Neuronal stem cell (in vitro differentiated cells): ENCODE measurements at regions not wholly inside any gene's neighbourhood (a gene's known extent, or its start where the extent isn't known, plus 50 kb on each side); places are given as distances from the start of the nearest gene placed in this dataset.
A peak's percentile ranks its signal among the peaks of the same experiment; 100 is the strongest.

Experiments
- DNase-seq: peaks from one replicate; pipeline ENCODE4 v3.0.0-alpha.2; 2013; ENCODE audit warnings: low spot score
- H2AFZ ChIP-seq: one replicate; pipeline ENCODE4 v1.6.1; 2013; ENCODE audit warnings: mild to moderate bottlenecking, low read length, inconsistent platforms
- H2AK5ac ChIP-seq: 2 replicates; pipeline ENCODE4 v1.6.1; 2013; ENCODE audit warnings: low read depth, mild to moderate bottlenecking, inconsistent platforms, low read length, moderate library complexity, mixed read lengths
- H2BK120ac ChIP-seq: 2 replicates; pipeline ENCODE4 v1.6.1; 2013; ENCODE audit warnings: low read depth, mild to moderate bottlenecking, inconsistent platforms, low read length, moderate library complexity, mixed read lengths
- H2BK12ac ChIP-seq: one replicate; pipeline ENCODE4 v1.6.1; 2013; ENCODE audit warnings: low read length, inconsistent platforms
- H2BK15ac ChIP-seq: 2 replicates; pipeline ENCODE4 v1.6.1; 2013; ENCODE audit warnings: mild to moderate bottlenecking, low read length, inconsistent platforms, mixed read lengths
- H2BK5ac ChIP-seq: one replicate; pipeline ENCODE4 v1.6.1; 2013; ENCODE audit warnings: inconsistent platforms, mild to moderate bottlenecking, low read length, moderate library complexity
- H3K14ac ChIP-seq: one replicate; pipeline ENCODE4 v1.6.1; 2013; ENCODE audit warnings: low read length, inconsistent platforms
- H3K18ac ChIP-seq: 2 replicates; pipeline ENCODE4 v1.6.1; 2013; ENCODE audit warnings: low read length, inconsistent platforms
- H3K23ac ChIP-seq: 2 replicates; pipeline ENCODE4 v1.6.1; 2013; ENCODE audit warnings: low read depth, mild to moderate bottlenecking, mixed read lengths, low read length, inconsistent platforms; ENCODE audit not compliant: poor library complexity
- H3K27ac ChIP-seq: replicated peaks from 3 replicates; pipeline ENCODE4 v1.5.1; 2013; ENCODE audit warnings: low read length, inconsistent platforms
- H3K27me3 ChIP-seq, 3 experiments: 2 replicates each; pipeline ENCODE4 v1.6.1; 2013; ENCODE audit warnings: low read length in 3 of 3, mild to moderate bottlenecking in 2 of 3, inconsistent platforms in 1 of 3, low read depth in 1 of 3, mixed read lengths in 1 of 3, moderate library complexity in 1 of 3; ENCODE audit not compliant: control insufficient read depth in 3 of 3, insufficient read depth in 3 of 3
- H3K36me3 ChIP-seq, 2 donors: replicated peaks in 1 of 2; 2 replicates each; pipeline ENCODE4 v1.6.1; 2013; ENCODE audit warnings: low read length in 2 of 2; ENCODE audit not compliant: control insufficient read depth in 2 of 2, insufficient read depth in 2 of 2
- H3K4ac ChIP-seq: 2 replicates; pipeline ENCODE4 v1.6.1; 2013; ENCODE audit warnings: inconsistent platforms, mild to moderate bottlenecking, low read length, moderate library complexity
- H3K4me1 ChIP-seq, 2 donors: 1 replicate in 1 of 2; 2 replicates in 1 of 2; pipeline ENCODE4 v1.6.1; 2013; ENCODE audit warnings: low read length in 2 of 2, low read depth in 1 of 2; ENCODE audit not compliant: control insufficient read depth in 2 of 2, insufficient read depth in 1 of 2
- H3K4me2 ChIP-seq: one replicate; pipeline ENCODE4 v1.6.1; 2013; ENCODE audit warnings: mild to moderate bottlenecking, low read length, inconsistent platforms; ENCODE audit not compliant: insufficient read depth, poor library complexity, severe bottlenecking
- H3K4me3 ChIP-seq, 2 donors: 2 replicates each; pipeline ENCODE4 v1.5.1; 2013; ENCODE audit warnings: low read length in 2 of 2, mild to moderate bottlenecking in 2 of 2, inconsistent platforms in 1 of 2, moderate library complexity in 1 of 2
- H3K79me1 ChIP-seq: one replicate; pipeline ENCODE4 v1.6.1; 2013; ENCODE audit warnings: low read depth, mild to moderate bottlenecking, inconsistent platforms, low read length, moderate library complexity
- H3K9ac ChIP-seq: one replicate; pipeline ENCODE4 v1.6.1; 2013; ENCODE audit warnings: mild to moderate bottlenecking, low read depth, low read length, inconsistent platforms; ENCODE audit not compliant: poor library complexity
- H3K9me3 ChIP-seq, 2 donors: replicated peaks in 1 of 2; 2 replicates each; pipeline versions ENCODE3 to v1.6.1; 2013; ENCODE audit warnings: low read length in 2 of 2, mild to moderate bottlenecking in 2 of 2, inconsistent platforms in 1 of 2, low read depth in 1 of 2, mixed read lengths in 1 of 2, moderate library complexity in 1 of 2; ENCODE audit not compliant: control insufficient read depth in 2 of 2, insufficient read depth in 1 of 2
- H4K8ac ChIP-seq: one replicate; pipeline ENCODE4 v1.6.1; 2013; ENCODE audit warnings: low read depth, mild to moderate bottlenecking, inconsistent platforms, low read length, moderate library complexity
- H4K91ac ChIP-seq: one replicate; pipeline ENCODE4 v1.6.1; 2013; ENCODE audit warnings: low read length, low read depth, mild to moderate bottlenecking, inconsistent platforms; ENCODE audit not compliant: poor library complexity
- WGBS, 2 donors: extraction: QIAGEN DNeasy Blood & Tissue Kit; methylation state at CpG; one replicate each; pipeline ENCODE4 v1.1.7; 2013; ENCODE audit warnings: missing lambda C conversion rate in 2 of 2, mixed read lengths in 1 of 2; ENCODE audit not compliant: insufficient read length in 2 of 2, insufficient replicate concordance in 1 of 2; ENCODE audit errors: extremely low coverage in 2 of 2; 5-methylcytosine and 5-hydroxymethylcytosine counted together

- no peak overlapping the region for H2BK120ac ChIP-seq
- no peak for DNase-seq
- no peak overlapping the region for H3K23ac ChIP-seq
- WGBS, 2 donors = no CpG with 5 or more reads among the region's 4 CpGs
- no peak overlapping the region for H3K27ac ChIP-seq
- no peak overlapping the region for H3K14ac ChIP-seq
- H3K79me1 ChIP-seq = no peaks in the 10 kb centered on the region
- no peaks in the 10 kb centered on the region for H3K9me3 ChIP-seq
- no peak overlapping the region for H3K4ac ChIP-seq
- no peaks in the 10 kb centered on the region for H3K36me3 ChIP-seq
- no peak overlapping the region for H2AK5ac ChIP-seq
- no peak overlapping the region for H3K18ac ChIP-seq
- no peak overlapping the region for H4K8ac ChIP-seq
- H4K91ac ChIP-seq = no peak overlapping the region
- H3K4me1 ChIP-seq = no peaks in the 10 kb centered on the region
- no peak overlapping the region for H3K9ac ChIP-seq
- no peak overlapping the region for H2BK15ac ChIP-seq
- peak overlapping the region; percentile 1 for H2AFZ ChIP-seq
- no peak overlapping the region for H3K4me2 ChIP-seq
- peaks cover 0 to 2% (median 0%) of the 10 kb centered on the region in 3 experiments for H3K27me3 ChIP-seq
- H2BK12ac ChIP-seq = no peak overlapping the region
- H2BK5ac ChIP-seq = no peak overlapping the region
- H3K4me3 ChIP-seq = no peak overlapping the region
Observed at GRCh38 chr16:8511464-8511863, 78.8 kb downstream of the TMEM114 start.

- no peak overlapping the region for H3K9ac ChIP-seq
- no peak overlapping the region for H3K4me3 ChIP-seq
- no peak overlapping the region for H3K4me2 ChIP-seq
- no peaks in the 10 kb centered on the region for H3K79me1 ChIP-seq
- H3K4me1 ChIP-seq = no peaks in the 10 kb centered on the region
- no CpG with 5 or more reads among the region's 6 CpGs for whole genome bisulfite sequencing, 2 donors
- no peak overlapping the region for H3K18ac ChIP-seq
- no peak overlapping the region for H3K14ac ChIP-seq
- no peak overlapping the region for H2AK5ac ChIP-seq
- H3K27me3 ChIP-seq = peaks cover 0 to 4% (median 0%) of the 10 kb centered on the region in 3 experiments
- no peak overlapping the region for H2BK120ac ChIP-seq
- no peak overlapping the region for H2BK5ac ChIP-seq
- no peaks in the 10 kb centered on the region for H3K9me3 ChIP-seq
- no peaks in the 10 kb centered on the region for H3K36me3 ChIP-seq
- no peak overlapping the region for H2BK15ac ChIP-seq
- no peak overlapping the region for H4K91ac ChIP-seq
- no peak overlapping the region for H2BK12ac ChIP-seq
- no peak overlapping the region for H4K8ac ChIP-seq
- DNase-seq = no peak
- no peak overlapping the region for H3K27ac ChIP-seq
- H2AFZ ChIP-seq = no peak overlapping the region
- H3K4ac ChIP-seq = no peak overlapping the region
- no peak overlapping the region for H3K23ac ChIP-seq
Observed at GRCh38 chr16:8510160-8510559, 80.2 kb downstream of the TMEM114 start.

- H3K14ac ChIP-seq = no peak overlapping the region
- H4K91ac ChIP-seq = no peak overlapping the region
- no peaks in the 10 kb centered on the region for H3K79me1 ChIP-seq
- H2BK120ac ChIP-seq = no peak overlapping the region
- no peak overlapping the region for H3K9ac ChIP-seq
- no peak overlapping the region for H2BK15ac ChIP-seq
- no peaks in the 10 kb centered on the region for H3K4me1 ChIP-seq
- H3K36me3 ChIP-seq = no peaks in the 10 kb centered on the region
- H2AK5ac ChIP-seq = no peak overlapping the region
- H2BK12ac ChIP-seq = no peak overlapping the region
- WGBS, 2 donors = no CpG with 5 or more reads among the region's 7 CpGs
- H2BK5ac ChIP-seq = no peak overlapping the region
- H2AFZ ChIP-seq = no peak overlapping the region
- H3K9me3 ChIP-seq = no peaks in the 10 kb centered on the region
- H3K4me2 ChIP-seq = no peak overlapping the region
- no peak overlapping the region for H3K27ac ChIP-seq
- no peak overlapping the region for H4K8ac ChIP-seq
- no peak overlapping the region for H3K4ac ChIP-seq
- no peak overlapping the region for H3K4me3 ChIP-seq
- DNase-seq = no peak
- no peak overlapping the region for H3K18ac ChIP-seq
- peaks cover 0 to 4% (median 0%) of the 10 kb centered on the region in 3 experiments for H3K27me3 ChIP-seq
- no peak overlapping the region for H3K23ac ChIP-seq
Observed at GRCh38 chr16:8505327-8505991, 84.9 kb downstream of the TMEM114 start.

GRCh38 chr16:8502446-8502845, 87.9 kb downstream of the TMEM114 start:
- Histone ChIP-seq H3K4ac (no peak overlapping the region), H3K23ac (no peak overlapping the region), H3K9ac (no peak overlapping the region), H4K91ac (no peak overlapping the region), H3K36me3 (no peaks in the 10 kb centered on the region), H3K27ac (no peak overlapping the region), H2BK12ac (no peak overlapping the region), H3K4me2 (no peak overlapping the region), H2AFZ (no peak overlapping the region), H2AK5ac (no peak overlapping the region), H3K79me1 (no peaks in the 10 kb centered on the region), H2BK120ac (no peak overlapping the region), H2BK15ac (no peak overlapping the region), H3K9me3 (no peaks in the 10 kb centered on the region), H3K18ac (no peak overlapping the region), H3K27me3 (peaks cover 0 to 4% (median 0%) of the 10 kb centered on the region in 3 experiments), H3K14ac (no peak overlapping the region), H2BK5ac (no peak overlapping the region), H3K4me1 (no peaks in the 10 kb centered on the region), H3K4me3 (no peak overlapping the region), H4K8ac (no peak overlapping the region)
- DNase-seq = no peak
- WGBS, 2 donors = no CpG with 5 or more reads among the region's 2 CpGs
